ENCODE measurements at regions not wholly inside any gene's neighbourhood (a gene's known extent, or its start where the extent isn't known, plus 50 kb on each side); places are given as distances from the start of the nearest gene placed in this dataset.

GRCh38 chr20:57048027-57048869, 218.2 kb downstream of the BMP7 start:
- no peak for TF ChIP-seq POLR2AphosphoS5 (IDR thresholded peaks at IDR 0.05; ENCODE audit: borderline replicate concordance, low read depth, low read length)
- no peak for TF ChIP-seq EZH2 (IDR thresholded peaks at IDR 0.05)
- no peak for TF ChIP-seq FOXP2 (optimal IDR thresholded peaks at IDR 0.05; ENCODE audit: control extremely low read depth, extremely low read length, insufficient read depth)
